ENCODE measurements at regions not wholly inside any gene's neighbourhood (a gene's known extent, or its start where the extent isn't known, plus 50 kb on each side); places are given as distances from the start of the nearest gene placed in this dataset.
A peak's percentile ranks its signal among the peaks of the same experiment; 100 is the strongest.
"Not testable (repeated sequence)": the region's sequence is repeated elsewhere in the genome, so short reads cannot be mapped to it uniquely, and the experiment has no call there.

- no peak for DNase-seq
These were observed 57.4 kb upstream of the ZBTB20 start for GRCh38 chr3:115204475-115204874.

- peak; percentile 82 to 94 for DNase-seq
These were observed 61.1 kb upstream of the ZBTB20 start for GRCh38 chr3:115208066-115208750.

- no peak for DNase-seq
These were observed 64.9 kb upstream of the ZBTB20 start for GRCh38 chr3:115211810-115212492.

- no peak for DNase-seq
These were observed 65.5 kb upstream of the ZBTB20 start for GRCh38 chr3:115212615-115213014.

- DNase-seq = not testable (repeated sequence)
These were observed 66.0 kb upstream of the ZBTB20 start for GRCh38 chr3:115213052-115213451.

- no peak for DNase-seq
These were observed 70.2 kb upstream of the ZBTB20 start for GRCh38 chr3:115217292-115217677.

GRCh38 chr3:115217678-115218451 is 70.8 kb upstream of the ZBTB20 start:
- peak; percentile 27 to 68 for DNase-seq

GRCh38 chr3:115218859-115219258 is 71.8 kb upstream of the ZBTB20 start:
- no peak for DNase-seq

GRCh38 chr3:115224687-115225086 is 77.6 kb upstream of the ZBTB20 start:
- no peak for DNase-seq

- no peak for DNase-seq
These were observed 79.9 kb upstream of the ZBTB20 start for GRCh38 chr3:115226844-115227445.

GRCh38 chr3:115227461-115227860 is 80.4 kb upstream of the ZBTB20 start:
- DNase-seq = no peak

- no peak for DNase-seq
These were observed 81.2 kb upstream of the ZBTB20 start for GRCh38 chr3:115228266-115228665.

- no peak for DNase-seq
These were observed 85.1 kb upstream of the ZBTB20 start for GRCh38 chr3:115232167-115232566.

GRCh38 chr3:115233021-115233420 is 85.9 kb upstream of the ZBTB20 start:
- DNase-seq = no peak

GRCh38 chr3:115236496-115236895 is 89.4 kb upstream of the ZBTB20 start:
- DNase-seq = no peak

- DNase-seq = peak; percentile 93 to 97
These were observed 92.6 kb upstream of the ZBTB20 start for GRCh38 chr3:115239717-115240116.

GRCh38 chr3:115244350-115244749 is 97.3 kb upstream of the ZBTB20 start:
- DNase-seq = no peak

GRCh38 chr3:115245438-115245837 is 98.3 kb upstream of the ZBTB20 start:
- DNase-seq = no peak

GRCh38 chr3:115245899-115246298 is 98.8 kb upstream of the ZBTB20 start:
- no peak for DNase-seq

GRCh38 chr3:115246461-115247020 is 99.5 kb upstream of the ZBTB20 start:
- DNase-seq = no peak

GRCh38 chr3:115248274-115248673 is 101.2 kb upstream of the ZBTB20 start:
- DNase-seq = no peak

- no peak for DNase-seq
These were observed 104.4 kb upstream of the ZBTB20 start for GRCh38 chr3:115251509-115251908.

- DNase-seq = no peak
These were observed 105.6 kb upstream of the ZBTB20 start for GRCh38 chr3:115252679-115253078.
